HG02759 (cell line): ENCODE measurements at regions not wholly inside any gene's neighbourhood (a gene's known extent, or its start where the extent isn't known, plus 50 kb on each side); places are given as distances from the start of the nearest gene placed in this dataset.
"Not testable (repeated sequence)": the region's sequence is repeated elsewhere in the genome, so short reads cannot be mapped to it uniquely, and the experiment has no call there.

ENCODE experiments used
- ATAC-seq: cut with Tn5 transposase; IDR thresholded peaks from one replicate; pipeline ENCODE4 v1.9.1; 2021; ENCODE audit warnings: mild to moderate bottlenecking, moderate library complexity; ENCODE audit not compliant: unreplicated experiment

DNA sequence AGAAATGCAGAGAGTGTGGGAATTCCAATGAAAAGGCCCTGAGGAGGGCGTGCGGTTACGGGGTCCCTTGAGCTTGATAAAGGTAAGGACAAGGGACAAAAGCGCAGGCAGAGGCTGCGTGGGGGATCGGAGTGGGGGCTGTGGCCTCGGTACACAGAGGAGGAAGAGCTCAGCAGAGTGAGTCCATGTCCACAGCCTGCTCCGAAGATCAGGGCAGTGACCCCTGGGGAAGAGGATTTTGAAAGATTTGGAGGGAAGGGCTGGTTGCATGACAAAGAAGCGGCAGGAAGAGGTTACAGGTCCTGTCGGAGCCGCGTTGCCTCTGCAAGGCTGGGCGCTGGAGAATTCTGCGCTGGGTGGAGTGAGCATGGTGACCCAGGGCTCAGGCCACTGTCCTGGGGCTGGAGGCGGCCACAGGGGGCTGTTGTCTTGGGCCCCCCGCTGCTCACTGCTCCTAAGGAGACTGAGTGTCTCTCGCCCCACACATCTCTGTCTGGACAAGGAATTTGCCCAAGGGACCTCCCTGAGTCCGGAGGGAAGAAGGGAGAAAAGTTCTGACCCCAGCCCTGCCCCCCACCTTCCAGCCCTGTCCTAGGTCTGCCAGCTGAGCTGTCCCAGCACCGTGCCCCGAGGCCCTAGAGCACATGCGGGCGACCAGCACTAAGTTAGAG is 69.8 kb upstream of the INSIG1 start:
- no peak for ATAC-seq

DNA sequence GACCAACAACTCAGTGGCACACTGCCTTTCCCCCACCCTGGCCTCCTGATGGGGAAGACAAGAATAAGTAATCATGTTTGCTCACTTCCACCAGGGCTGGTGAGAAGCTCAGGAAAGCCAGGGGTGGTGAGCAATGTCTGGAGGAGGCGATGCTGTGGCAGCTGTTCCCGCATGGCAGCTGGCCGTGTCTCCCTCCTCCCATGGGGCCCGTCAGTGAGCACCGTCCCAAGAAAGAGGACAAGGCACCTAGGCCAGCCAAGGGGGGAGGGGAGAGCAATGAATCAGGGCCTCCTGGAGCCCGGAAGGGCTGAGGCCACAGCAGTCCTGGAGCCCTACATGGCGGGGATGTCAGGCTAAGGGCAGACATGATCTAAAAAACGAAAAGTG is 69.2 kb upstream of the INSIG1 start:
- no peak for ATAC-seq

DNA sequence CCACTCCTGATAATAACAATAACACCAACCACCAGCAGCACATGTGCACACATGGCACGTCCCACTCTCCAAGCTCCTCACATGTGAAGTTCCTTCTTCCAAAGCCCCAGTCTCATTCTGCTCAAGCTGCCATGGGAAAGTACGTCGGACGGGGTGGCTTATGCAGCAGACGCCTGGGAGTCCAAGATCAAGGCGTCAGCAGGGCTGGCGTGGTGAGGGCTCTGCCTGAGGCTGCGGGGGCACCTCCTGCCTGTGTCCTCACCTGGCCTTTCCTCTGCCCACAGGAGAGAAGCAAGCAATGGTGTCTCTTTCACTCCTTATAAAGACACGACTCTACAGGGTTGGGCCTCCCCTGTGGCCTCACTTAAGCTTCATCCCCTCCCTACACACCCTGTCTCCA is 68.8 kb upstream of the INSIG1 start:
- ATAC-seq, result no peak

DNA sequence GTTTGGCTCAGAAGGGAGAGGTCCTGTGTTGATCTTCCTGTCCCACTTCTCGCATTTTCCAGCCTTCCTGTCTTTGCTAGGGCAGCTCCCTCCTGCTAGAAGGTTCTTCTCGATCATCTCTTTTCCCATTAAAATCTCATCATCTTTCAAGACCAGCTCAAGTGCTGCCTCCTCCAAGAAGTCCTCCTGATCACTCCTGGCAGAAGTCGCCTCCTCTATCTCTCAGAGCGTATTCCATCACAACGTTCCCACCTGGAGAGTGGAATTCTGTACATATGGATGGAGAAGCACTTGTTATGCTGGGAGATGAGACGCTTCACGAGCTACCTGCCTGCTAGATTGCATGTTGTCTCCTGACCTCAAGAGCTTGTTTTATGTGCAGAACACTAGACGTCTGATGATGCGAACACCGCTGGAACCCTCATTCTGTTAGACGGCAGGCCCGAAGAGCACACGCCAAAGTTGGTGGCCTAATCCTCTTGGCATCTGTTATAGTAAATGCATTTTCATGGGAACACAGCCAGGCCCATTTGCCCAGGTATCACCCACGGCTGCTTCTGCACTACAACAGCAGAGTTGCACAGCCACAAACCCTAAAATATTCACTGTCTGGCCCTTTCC is 68.0 kb upstream of the INSIG1 start:
- no peak for ATAC-seq

GRCh38 chr7:155230169-155230593 is 67.5 kb upstream of the INSIG1 start:
- no peak for ATAC-seq

DNA sequence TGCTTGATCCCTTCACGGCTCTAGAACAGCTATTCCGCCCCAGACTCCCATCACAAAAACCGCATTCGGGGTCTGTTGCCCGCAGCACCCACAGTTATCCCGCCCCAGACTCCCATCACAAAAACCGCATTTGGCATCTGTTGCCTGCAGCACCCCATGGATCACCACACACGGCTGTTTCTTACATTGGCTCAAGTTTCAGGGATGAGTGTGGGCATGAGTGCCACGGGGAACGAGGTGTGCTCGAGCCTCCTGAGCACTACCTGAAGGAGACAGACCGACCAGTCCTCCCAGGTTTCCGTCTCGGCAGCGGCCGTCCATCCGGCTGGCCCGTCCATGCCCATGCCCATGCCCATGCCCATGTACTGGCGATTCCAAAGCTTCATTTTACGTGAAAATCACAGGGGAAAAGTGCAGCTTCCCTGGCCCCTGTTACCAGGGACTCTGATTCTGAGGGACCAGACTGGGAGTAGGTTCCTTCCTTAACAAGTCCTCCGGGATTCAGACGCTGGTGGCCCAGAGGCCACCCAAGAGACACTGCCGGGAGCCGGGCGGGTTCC is 66.4 kb upstream of the INSIG1 start:
- no peak for ATAC-seq

DNA sequence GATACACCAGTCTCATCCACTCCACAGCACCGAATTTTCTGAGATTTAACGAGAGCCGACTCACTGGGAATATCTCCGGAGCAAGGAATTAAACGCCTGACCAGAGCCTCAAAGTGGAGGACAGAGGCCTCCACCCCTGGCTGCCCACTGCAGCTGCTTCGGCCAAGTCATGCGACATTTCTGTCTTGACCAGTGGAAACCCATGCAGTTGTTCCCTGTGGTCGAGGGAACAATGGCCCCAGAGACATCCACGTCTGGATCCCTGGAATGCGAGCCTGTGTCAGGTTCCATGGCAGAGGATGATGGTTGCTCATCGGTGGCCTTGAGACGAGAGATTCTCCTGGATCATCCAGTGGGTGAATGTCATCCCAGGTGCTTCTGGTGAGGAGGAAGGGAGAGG is 65.7 kb upstream of the INSIG1 start:
- ATAC-seq, result no peak

- ATAC-seq, result no peak
Measured at GRCh38 chr7:155232911-155233310, 64.8 kb upstream of the INSIG1 start.

DNA sequence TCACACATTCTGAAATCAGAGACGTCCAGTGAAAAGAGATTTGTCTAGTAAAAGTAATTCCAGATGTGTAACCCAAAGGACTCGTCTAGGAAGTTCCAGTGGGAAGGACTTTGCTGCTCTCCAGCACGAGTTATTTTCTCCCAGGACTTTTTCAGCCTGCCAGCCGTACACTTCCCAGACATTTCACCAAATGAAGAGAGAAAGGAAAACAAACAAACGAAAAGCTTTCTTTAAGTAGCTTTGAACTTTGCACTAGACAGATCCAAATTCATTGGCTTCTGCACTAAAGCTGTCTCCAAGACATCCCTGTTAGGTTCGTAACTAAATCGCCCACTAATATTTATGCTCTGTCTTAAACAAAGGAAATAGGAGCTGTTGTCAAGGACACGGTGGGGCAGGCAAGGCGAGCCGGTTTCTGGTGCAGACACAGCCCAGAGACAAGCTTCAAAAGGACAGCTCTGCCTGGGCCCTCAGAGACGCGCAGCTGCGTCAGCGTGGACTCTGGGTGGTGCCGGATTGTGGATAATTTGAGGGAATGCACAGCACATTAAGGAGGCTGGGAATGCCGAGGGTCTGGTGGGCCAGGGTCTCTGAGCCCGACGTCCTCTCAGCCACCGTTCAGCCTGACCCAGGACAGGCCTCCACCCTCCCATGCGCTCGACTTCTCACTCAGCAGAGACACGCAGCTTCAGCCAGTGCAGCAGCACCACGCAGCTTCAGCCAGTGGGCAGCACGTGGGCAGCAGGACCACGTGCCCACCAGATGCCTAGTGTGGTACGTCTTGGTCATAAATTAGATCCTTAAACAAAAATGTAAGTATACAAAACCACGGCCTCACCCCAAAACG is 64.1 kb upstream of the INSIG1 start:
- no peak for ATAC-seq

GRCh38 chr7:155234158-155234492 is 63.6 kb upstream of the INSIG1 start:
- no peak for ATAC-seq

- ATAC-seq, result no peak
Measured at GRCh38 chr7:155234950-155235789, 62.5 kb upstream of the INSIG1 start.

- no peak for ATAC-seq
Measured at GRCh38 chr7:155236386-155236785, 61.3 kb upstream of the INSIG1 start.

GRCh38 chr7:155237297-155237696 is 60.4 kb upstream of the INSIG1 start:
- no peak for ATAC-seq

GRCh38 chr7:155237730-155238129 is 59.9 kb upstream of the INSIG1 start:
- ATAC-seq, result no peak

DNA sequence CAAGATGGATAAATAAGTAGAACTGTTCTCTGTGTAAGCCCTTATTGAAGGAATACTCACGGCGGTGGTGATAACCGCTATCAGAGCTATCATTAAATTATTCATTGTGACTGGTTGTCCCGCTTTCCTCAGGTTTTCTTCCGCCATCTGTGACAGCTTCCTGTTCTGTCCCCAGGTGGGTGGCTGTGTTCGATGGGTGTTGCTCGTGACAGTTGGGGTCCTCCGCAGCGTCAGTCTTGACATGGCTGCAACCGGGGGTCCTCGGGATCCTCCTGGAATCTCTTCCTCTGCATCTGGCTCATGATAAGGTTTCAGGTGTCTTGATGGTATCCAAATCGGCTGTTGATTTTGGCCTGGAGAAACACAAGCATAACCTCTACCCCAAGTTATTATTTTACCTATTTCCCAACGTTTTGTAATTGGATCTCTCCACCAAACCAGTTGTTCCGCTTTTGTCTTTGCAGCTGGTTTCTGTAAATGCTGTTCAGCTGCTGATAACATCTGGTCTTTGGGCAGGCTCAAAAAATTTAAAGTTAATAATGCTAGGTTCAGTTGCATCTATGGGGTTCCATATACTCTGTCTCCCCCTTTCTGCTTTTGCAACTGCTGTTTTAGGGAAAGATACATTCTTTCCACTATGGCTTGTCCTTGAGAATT is 58.1 kb upstream of the INSIG1 start:
- not testable (repeated sequence) for ATAC-seq

DNA sequence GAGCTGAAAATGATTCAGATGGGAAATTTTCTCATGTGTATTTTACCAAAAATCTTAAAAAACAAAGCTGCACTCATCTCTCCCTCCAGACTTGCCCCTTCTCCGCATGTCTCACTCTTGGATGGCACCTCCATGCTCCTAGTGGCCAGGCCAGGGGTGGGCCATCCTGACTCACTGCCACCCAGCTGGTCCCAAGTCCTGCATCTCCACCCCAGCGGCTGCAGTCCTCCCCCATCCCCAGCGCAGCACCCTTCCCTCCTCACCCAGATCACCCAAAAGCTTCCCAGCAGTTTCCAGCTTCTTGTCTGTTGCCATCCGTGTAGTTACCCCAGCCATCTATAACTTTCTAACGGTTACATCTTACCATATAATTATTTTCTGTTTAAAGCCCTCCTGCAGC is 53.0 kb upstream of the INSIG1 start:
- ATAC-seq, result no peak

DNA sequence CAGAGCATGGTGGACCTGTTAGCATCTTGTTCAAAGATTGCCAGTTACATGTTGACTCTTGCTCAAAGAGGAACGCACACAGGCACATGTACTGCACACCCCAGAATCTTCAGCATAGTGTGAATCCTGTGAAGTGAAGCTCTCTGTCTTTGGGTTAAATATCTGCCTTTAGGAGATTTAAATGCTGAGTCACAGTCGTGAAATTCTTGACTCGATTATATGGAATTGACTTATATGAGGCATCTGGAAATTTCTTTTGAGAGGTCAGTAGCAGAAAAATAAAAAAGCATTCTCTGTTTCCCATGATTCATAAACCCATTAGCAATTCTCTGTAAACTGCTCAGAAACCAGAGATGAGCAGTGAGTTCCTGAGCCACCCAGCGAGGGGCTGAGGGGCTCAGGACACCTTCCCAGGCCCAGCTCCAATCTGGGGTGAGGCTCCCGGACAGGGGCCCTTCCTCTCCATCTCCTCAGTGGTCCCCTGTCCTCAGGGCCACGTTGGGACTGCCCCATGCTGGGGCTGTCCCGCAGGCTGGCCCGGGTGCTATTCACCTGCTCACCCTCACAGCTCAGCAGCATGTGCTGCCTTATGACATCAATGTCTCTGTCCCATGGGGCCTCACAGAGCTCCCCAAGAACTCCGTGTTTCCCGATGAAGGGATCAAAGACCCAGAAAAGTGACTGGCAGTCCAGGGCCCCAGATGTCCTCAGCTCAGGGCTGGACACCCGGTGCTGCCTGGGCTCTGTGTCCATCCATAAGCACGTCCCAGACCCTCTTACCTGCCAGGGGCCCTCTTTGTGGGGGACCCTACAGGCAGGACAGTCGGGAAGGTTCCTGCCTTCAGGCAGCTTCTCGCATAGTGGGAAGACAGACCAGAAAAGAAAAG is 50.0 kb upstream of the INSIG1 start:
- ATAC-seq, result no peak
